NCI-H2171 treated with DMSO at 0.1 percent for 48 hours (cell line): ENCODE measurements at regions not wholly inside any gene's neighbourhood (a gene's known extent, or its start where the extent isn't known, plus 50 kb on each side); places are given as distances from the start of the nearest gene placed in this dataset.
"Not testable (repeated sequence)": the region's sequence is repeated elsewhere in the genome, so short reads cannot be mapped to it uniquely, and the experiment has no call there.

Experiments used
- DNase-seq: peaks from one replicate; lab custom pipeline; 2025; lab: John Stamatoyannopoulos, UW

- DNase-seq, result no peak
These were observed 541.9 kb upstream of the BOD1L1 start for GRCh38 chr4:14169460-14169859.

DNA sequence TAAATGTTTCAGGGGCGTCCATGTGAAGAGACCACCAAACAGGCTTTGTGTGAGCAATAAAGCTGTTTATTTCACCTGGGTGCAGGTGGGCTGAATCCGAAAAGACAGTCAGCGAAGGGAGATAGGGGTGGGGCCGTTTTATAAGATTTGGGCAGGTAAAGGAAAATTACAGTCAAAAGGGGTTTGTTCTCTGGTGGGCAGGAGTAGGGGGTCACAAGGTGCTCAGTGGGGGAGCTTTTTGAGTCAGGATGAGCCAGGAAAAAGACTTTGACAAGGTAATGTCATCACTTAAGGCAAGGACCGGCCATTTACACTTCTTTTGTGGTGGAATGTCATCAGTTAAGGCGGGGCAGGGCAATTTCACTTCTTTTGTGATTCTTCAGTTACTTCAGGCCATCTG is 542.4 kb upstream of the BOD1L1 start:
- not testable (repeated sequence) for DNase-seq

- DNase-seq, result no peak
These were observed 549.1 kb upstream of the BOD1L1 start for GRCh38 chr4:14176613-14177012.

DNA sequence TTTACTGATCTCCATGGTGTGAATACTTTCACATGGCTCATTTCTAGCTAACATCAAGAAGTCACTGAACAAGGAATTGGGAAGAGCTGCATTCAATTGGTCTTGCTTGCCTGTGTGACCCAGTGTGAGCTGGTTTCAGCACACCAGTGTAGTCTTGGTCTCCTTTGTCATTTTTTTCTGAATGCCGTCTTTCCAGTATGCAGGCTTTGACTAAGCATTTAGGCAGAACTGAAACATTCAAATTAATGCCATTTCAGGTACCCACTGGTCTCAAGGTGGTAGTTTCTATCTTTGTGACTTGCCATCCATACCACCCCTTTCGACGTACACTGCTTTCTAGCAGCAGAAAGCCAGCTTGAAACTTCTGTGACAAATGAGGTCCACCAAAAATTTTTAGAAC is 550.5 kb upstream of the BOD1L1 start:
- DNase-seq, result no peak

GRCh38 chr4:14178421-14178820 is 550.9 kb upstream of the BOD1L1 start:
- DNase-seq, result no peak

DNA sequence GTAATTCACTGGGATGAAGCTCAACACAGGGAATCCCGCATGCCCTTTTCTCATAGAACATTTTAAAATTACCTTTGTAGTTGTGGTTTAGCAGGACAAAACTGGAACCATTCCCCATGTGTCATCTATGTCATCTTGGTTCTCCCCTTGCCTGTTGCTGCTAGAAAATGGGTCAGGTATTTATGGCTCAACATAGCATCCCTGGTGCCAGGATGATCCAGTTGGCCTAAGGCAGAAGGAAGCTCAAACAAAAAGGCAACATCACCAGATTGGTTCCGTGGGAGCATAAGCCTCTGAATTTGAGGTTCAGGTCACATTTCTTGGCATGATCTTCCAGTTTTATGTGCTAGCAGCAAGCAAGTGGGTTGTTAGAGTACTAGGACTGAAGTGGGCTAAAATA is 552.6 kb upstream of the BOD1L1 start:
- DNase-seq, result no peak

GRCh38 chr4:14180983-14181601 is 553.6 kb upstream of the BOD1L1 start:
- no peak for DNase-seq

DNA sequence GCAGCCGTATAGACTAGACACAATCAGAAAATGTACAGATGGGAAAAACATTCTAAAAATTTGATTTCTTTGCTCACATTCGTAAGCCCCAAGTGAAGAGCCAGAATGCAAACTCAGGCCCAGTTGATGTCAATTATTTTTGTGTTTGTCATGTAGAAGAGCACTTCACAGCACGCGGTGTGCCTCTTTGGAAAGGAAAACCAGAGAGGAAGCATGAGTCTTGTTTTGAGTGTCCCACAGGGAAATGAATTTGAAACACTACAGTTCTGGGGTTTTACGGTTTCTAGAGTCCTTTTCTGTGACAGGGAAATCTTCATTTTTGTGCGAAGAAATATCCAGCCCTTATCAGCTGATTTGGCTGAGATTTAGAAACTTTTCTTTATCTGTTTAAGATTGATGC is 554.6 kb upstream of the BOD1L1 start:
- DNase-seq, result no peak

- no peak for DNase-seq
These were observed 556.7 kb upstream of the BOD1L1 start for GRCh38 chr4:14184265-14184664.

GRCh38 chr4:14184767-14185166 is 557.2 kb upstream of the BOD1L1 start:
- DNase-seq, result no peak

GRCh38 chr4:14188214-14188613 is 560.7 kb upstream of the BOD1L1 start:
- DNase-seq, result no peak

GRCh38 chr4:14193601-14194000 is 566.1 kb upstream of the BOD1L1 start:
- DNase-seq, result no peak

- DNase-seq, result no peak
These were observed 568.6 kb upstream of the BOD1L1 start for GRCh38 chr4:14196131-14196530.

DNA sequence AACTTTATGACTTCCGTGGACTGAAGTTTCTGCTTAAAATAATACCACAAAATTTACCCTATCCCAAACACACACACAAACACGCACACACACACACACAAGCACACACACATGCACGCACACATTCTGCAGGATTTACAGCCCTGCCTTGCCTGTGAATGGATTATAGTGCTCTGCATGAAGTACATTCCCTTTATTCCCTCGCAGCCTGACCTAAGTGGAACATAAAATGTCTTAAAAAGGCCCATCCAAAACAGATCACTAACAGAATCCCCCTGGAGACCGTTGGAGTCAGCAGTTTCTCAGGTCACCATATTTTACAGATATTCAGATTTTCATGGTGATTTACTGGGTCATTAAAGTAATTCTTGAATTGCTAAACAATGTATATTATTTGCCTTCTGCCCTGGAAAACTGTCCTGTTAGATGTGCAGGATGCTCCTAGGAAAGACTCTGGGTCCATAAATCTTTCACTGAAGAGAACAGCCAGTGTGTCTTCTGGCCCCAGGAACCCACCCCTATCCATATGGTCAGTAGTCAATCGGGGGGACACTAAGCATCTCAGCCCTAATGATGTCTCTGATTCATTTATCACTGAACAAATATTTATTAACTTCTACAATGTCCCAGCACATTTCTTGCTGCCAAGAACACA is 587.7 kb upstream of the BOD1L1 start:
- no peak for DNase-seq

DNA sequence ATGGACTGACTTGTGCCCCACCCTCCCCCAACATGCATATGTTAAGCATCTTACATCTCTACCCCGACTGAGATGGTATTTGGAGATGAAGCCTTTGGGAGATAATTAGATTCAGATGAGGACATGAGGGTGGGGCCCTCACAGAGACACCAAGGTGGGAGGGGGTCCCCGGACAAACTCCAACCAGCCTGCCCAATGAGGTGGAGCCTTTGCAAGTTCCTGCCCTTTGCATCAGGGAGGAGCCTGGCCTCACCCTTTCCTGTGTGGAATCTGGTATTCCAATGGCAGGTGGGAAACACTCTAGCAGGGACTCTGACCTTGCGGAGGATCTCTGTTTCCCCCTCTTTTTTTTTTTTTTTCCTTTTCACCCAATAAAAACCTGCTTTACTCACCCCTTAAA is 589.9 kb upstream of the BOD1L1 start:
- no peak for DNase-seq

DNA sequence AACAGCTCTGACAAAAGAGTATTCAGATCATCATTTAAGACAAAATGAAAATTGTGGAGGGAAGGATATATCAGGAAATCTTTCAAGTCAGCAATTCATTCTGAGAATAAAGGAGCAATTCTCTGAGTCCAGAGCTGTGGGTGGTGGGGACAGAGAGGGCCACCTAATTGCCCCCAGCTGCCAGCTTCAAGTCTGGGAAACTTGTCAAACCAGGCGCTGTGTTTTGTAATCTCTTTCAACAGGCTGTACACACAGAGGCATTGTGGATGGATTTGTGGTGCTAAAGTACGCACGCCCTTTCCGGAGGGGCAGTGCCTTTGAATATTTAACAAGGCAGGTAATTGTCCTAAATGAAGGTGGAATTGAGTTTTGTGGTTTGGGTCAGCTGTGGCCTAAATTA is 591.1 kb upstream of the BOD1L1 start:
- DNase-seq, result no peak

- no peak for DNase-seq
These were observed 593.7 kb upstream of the BOD1L1 start for GRCh38 chr4:14221176-14221575.

- DNase-seq, result no peak
These were observed 595.0 kb upstream of the BOD1L1 start for GRCh38 chr4:14222377-14223029.

- DNase-seq, result no peak
These were observed 595.9 kb upstream of the BOD1L1 start for GRCh38 chr4:14223461-14223860.

DNA sequence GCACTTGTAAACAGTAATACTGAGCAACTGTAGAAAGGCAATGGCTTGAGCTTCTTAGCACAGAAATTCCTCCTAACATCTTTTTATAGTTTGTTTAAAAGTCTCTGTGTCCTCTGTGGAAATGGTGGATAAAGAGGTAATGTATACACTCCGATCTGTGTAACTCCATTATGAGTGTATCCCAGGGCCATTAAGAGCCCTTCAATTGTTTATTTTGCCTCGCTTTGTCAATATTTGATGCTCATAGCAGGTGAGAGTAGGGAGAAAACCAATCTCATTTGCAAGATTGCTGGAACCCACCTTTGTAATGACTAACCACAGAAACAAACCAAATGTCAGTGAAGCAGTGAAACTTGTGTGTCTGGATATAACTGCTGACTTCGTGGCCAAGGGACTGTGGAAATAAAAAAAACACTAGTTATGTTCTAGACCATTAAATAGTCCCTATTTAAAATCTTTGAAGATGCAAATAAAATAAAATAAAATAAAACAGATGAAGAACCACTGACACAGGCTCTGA is 598.2 kb upstream of the BOD1L1 start:
- no peak for DNase-seq

DNA sequence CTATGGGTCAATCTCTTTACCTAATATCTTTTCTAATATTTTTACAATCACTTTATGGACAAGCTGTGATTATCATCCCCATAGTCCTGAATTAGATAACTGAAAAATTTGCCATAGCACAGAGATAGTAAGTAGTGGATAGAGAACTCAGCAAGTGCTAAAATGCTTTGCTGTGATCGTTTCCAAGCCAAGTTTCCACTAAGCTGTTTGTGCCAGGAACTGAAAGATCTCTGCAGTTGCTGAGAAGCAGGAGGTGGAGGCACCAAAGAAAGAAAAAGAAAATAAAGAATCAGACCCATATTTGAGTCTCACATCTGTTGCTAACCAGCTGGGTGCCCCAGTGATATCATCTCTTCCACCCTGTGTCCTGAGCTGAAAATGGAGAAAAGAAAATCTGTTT is 605.6 kb upstream of the BOD1L1 start:
- DNase-seq, result no peak

DNA sequence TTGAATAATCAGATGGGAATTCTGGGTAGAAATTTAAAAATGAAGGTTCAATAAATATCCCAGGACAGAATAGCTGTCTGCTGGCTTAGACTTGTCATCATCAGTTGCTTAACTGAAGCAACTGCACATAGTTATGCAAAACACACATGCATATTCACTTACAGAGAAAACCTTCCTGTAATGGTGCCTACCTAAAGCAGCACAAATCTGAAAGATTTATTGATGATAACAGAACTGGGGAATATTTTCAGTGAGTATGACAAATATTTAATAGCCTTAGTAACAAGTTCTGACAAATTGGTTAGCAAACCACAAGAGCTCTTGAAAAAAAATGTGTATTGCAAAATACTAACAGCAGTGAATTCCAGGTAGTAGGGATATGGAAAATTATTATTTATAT is 606.8 kb upstream of the BOD1L1 start:
- DNase-seq, result no peak

DNA sequence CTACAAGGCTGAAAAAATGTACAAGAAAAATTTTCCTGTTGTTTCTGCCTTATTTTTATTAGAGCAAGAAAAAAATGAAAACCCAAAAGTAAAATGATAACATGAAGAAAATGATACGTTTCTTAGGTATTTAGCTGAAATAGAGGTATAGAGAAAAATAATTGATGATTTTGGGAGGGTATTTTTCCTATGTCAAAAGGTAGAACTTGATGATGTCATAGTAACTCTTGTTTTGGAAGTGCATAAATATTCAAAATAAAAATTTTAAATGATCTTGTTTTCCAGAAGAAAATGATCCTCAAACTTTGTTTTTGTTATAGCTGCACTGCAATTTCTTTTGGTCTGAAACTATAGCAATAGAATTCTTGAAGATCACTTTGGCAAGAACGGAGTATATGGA is 608.8 kb upstream of the BOD1L1 start:
- no peak for DNase-seq
